ENCODE measurements at regions not wholly inside any gene's neighbourhood (a gene's known extent, or its start where the extent isn't known, plus 50 kb on each side); places are given as distances from the start of the nearest gene placed in this dataset.

- H3K27ac ChIP-seq, result no peak overlapping the region
- TF ChIP-seq CTCF (IDR thresholded peaks at IDR 0.05; ENCODE audit: low read depth, low read length), result no peak
- no peak for DNase-seq
- H3K36me3 ChIP-seq, result no peaks in the 10 kb centered on the region
- no peaks in the 10 kb centered on the region for H3K9me3 ChIP-seq (ENCODE audit: severe bottlenecking)
- no peak overlapping the region for H3K4me3 ChIP-seq (ENCODE audit: low read depth, low read length)
- H3K27me3 ChIP-seq (ENCODE audit: insufficient read depth, low read depth, severe bottlenecking), result no peaks in the 10 kb centered on the region
These were observed 262.2 kb upstream of the ZNF521 start for GRCh38 chr18:25614168-25614567.

DNA sequence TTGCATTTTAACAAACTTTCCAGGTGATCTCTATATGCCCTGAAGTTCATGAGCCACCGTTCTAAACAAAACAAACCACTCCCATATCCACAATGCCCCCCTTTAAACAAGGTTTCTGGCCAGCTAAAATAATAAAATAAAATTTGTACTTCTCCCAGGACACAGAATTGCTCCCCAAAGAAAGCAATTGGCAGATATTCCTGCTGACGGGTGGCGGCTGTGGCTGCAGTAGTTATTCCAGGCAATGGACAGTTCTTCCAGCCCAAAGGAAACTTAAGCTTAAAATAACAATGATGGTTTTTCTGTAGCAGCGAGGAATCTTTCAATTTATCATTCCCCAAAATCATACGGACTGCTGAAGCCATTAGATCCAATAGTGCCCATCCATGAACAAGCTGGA is 260.5 kb upstream of the ZNF521 start:
- no peak for TF ChIP-seq CTCF (IDR thresholded peaks at IDR 0.05; ENCODE audit: low read depth, low read length)
- Histone ChIP-seq H3K9me3 (ENCODE audit: severe bottlenecking) (no peaks in the 10 kb centered on the region), H3K27ac (no peak overlapping the region), H3K36me3 (no peaks in the 10 kb centered on the region), H3K27me3 (ENCODE audit: insufficient read depth, low read depth, severe bottlenecking) (no peaks in the 10 kb centered on the region), H3K4me3 (ENCODE audit: low read depth, low read length) (no peak overlapping the region)
- no peak for DNase-seq

DNA sequence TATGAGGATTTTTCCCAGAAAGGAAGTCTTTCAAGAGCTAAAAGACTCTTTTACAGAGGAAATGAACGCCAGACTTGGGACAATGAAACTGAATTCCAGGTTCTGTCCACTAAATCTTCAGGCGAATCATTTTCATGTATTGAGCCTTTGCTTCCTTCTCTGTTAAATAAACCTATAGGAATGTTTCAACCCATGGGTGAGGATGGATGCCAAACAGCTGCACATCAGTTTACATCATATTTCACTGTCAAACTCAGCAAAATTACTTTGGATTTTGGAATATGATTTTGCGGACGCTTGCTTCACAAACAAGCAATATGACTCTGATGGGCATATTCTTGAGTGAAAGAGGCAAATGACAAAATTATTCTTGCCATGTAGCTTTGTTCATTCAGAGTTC is 256.1 kb upstream of the ZNF521 start:
- Histone ChIP-seq H3K27ac (no peak overlapping the region), H3K36me3 (no peaks in the 10 kb centered on the region), H3K9me3 (ENCODE audit: severe bottlenecking) (no peaks in the 10 kb centered on the region), H3K27me3 (ENCODE audit: insufficient read depth, low read depth, severe bottlenecking) (peaks cover 14% of the 10 kb centered on the region), H3K4me3 (ENCODE audit: low read depth, low read length) (no peak overlapping the region)
- no peak for TF ChIP-seq CTCF (IDR thresholded peaks at IDR 0.05; ENCODE audit: low read depth, low read length)
- no peak for DNase-seq

- DNase-seq, result no peak
- H3K27me3 ChIP-seq (ENCODE audit: insufficient read depth, low read depth, severe bottlenecking), result peaks cover 20% of the 10 kb centered on the region
These were observed 253.1 kb upstream of the ZNF521 start for GRCh38 chr18:25604894-25605597.

DNA sequence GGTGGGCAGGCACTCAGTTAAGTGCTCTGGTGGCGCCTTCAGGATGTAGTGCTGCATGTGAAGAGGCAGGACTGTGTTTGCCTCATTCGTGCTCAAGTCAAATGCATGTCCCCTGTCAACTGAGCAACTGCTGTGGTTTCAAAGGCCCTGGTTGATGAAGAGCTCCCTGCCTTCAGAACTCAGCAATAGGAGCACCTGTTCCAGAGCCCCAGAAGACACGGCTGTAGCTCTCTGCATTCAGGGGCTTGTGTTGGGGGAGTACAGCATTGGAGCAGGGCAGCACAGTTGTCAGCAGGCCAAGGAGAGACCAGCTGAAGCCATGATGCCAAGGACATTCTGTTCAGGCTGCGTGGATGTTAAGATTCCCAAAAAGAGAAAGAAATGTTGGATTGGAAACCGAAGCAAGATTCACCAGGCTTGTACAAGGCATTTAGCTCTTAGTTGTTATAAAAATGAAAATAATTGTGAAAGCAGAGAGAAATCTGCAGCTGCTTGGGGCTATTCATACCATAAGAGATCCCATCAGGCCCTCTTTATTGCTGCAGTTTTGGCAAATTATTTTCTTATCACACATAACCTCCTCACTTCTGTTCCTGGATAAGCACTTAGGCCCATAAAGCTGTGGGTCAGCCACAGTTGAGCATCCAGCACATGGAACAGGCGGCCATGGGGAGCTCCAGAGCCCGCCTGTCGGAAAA is 252.4 kb upstream of the ZNF521 start:
- Histone ChIP-seq H3K4me3 (ENCODE audit: low read depth, low read length) (no peak overlapping the region), H3K27ac (no peak overlapping the region)
- no peak for TF ChIP-seq CTCF (IDR thresholded peaks at IDR 0.05; ENCODE audit: low read depth, low read length)

More at GRCh38 chr18:25604894-25605597, 253.1 kb upstream of the ZNF521 start:
- H3K27ac ChIP-seq, result no peak overlapping the region
- no peak overlapping the region for H3K4me3 ChIP-seq (ENCODE audit: low read depth, low read length)
- no peak for TF ChIP-seq CTCF (IDR thresholded peaks at IDR 0.05; ENCODE audit: low read depth, low read length)
- H3K9me3 ChIP-seq (ENCODE audit: severe bottlenecking), result no peaks in the 10 kb centered on the region
- H3K36me3 ChIP-seq, result no peaks in the 10 kb centered on the region

More for the DNA sequence above, 252.4 kb upstream of the ZNF521 start:
- Histone ChIP-seq H3K27me3 (ENCODE audit: insufficient read depth, low read depth, severe bottlenecking) (peaks cover 23% of the 10 kb centered on the region), H3K9me3 (ENCODE audit: severe bottlenecking) (no peaks in the 10 kb centered on the region), H3K36me3 (no peaks in the 10 kb centered on the region)
- DNase-seq, result no peak
